Adrenal gland (tissue), 5 donors: ENCODE measurements at regions not wholly inside any gene's neighbourhood (a gene's known extent, or its start where the extent isn't known, plus 50 kb on each side); places are given as distances from the start of the nearest gene placed in this dataset.

ENCODE experiments used
- POLR2A ChIP-seq, 2 donors: fragments of 450-650 bp; IDR thresholded peaks; one replicate each; pipeline ENCODE4 v1.6.1; 2017; ENCODE audit warnings: antibody characterized with exemption in 2 of 2, mild to moderate bottlenecking in 2 of 2, moderate library complexity in 1 of 2
- TF ChIP-seq, protein P1 (sequence below), 6 experiments: fragments of 450-650 bp in 4 of 6; fragments of 200-600 bp in 2 of 6; sonication (generic) in 1 of 6; IDR thresholded peaks; 1 replicate in 5 of 6; 2 replicates in 1 of 6; pipeline versions ENCODE4 v1.5.1 to v1.8.0; 2016 to 2021; ENCODE audit warnings: antibody characterized with exemption in 6 of 6, mild to moderate bottlenecking in 2 of 6, moderate library complexity in 1 of 6
- donor health status: DM: no; HTN: no; CAD: no.

GRCh38 chr15:62494197-62494596, 329.1 kb upstream of the C2CD4B start:
- TF ChIP-seq, protein P1, sequence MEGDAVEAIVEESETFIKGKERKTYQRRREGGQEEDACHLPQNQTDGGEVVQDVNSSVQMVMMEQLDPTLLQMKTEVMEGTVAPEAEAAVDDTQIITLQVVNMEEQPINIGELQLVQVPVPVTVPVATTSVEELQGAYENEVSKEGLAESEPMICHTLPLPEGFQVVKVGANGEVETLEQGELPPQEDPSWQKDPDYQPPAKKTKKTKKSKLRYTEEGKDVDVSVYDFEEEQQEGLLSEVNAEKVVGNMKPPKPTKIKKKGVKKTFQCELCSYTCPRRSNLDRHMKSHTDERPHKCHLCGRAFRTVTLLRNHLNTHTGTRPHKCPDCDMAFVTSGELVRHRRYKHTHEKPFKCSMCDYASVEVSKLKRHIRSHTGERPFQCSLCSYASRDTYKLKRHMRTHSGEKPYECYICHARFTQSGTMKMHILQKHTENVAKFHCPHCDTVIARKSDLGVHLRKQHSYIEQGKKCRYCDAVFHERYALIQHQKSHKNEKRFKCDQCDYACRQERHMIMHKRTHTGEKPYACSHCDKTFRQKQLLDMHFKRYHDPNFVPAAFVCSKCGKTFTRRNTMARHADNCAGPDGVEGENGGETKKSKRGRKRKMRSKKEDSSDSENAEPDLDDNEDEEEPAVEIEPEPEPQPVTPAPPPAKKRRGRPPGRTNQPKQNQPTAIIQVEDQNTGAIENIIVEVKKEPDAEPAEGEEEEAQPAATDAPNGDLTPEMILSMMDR (IDR thresholded peaks at IDR 0.05): no peak
- no peak for TF ChIP-seq POLR2A (IDR thresholded peaks at IDR 0.05)
